Thoracic aorta (tissue), 2 donors: ENCODE measurements at regions not wholly inside any gene's neighbourhood (a gene's known extent, or its start where the extent isn't known, plus 50 kb on each side); places are given as distances from the start of the nearest gene placed in this dataset.

ENCODE experiments used
- ATAC-seq: fragments of 150-250 bp; one replicate; pipeline ENCODE4 v1.8.0; 2017; ENCODE audit warnings: low read depth; ENCODE audit not compliant: insufficient number of reproducible peaks, low FRiP score
- DNase-seq: peaks from one replicate; pipeline ENCODE4 v3.0.0-alpha.2; 2020; ENCODE audit warnings: low spot score
- H3K27ac ChIP-seq, 2 donors: fragments of 200-600 bp; sonication (generic); 1 replicate in 1 of 2; 2 replicates in 1 of 2; pipeline ENCODE4 v1.5.1; 2016; ENCODE audit warnings: mild to moderate bottlenecking in 2 of 2, moderate library complexity in 2 of 2
- H3K27me3 ChIP-seq: fragments of 200-600 bp; sonication (generic); replicated peaks from 2 replicates; pipeline ENCODE4 v1.6.0; 2016; ENCODE audit warnings: mild to moderate bottlenecking; ENCODE audit not compliant: insufficient read depth
- H3K36me3 ChIP-seq: fragments of 200-600 bp; sonication (generic); one replicate; pipeline ENCODE4 v1.5.1; 2016
- H3K4me1 ChIP-seq, 2 donors: fragments of 200-600 bp; sonication (generic); 1 replicate in 1 of 2; 2 replicates in 1 of 2; pipeline versions ENCODE4 v1.5.1 to v1.6.0; 2016; ENCODE audit warnings: low read depth in 2 of 2, mild to moderate bottlenecking in 1 of 2; ENCODE audit not compliant: control insufficient read depth in 1 of 2
- H3K4me3 ChIP-seq: fragments of 200-600 bp; sonication (generic); 2 replicates; pipeline ENCODE4 v1.5.1; 2016; ENCODE audit warnings: mild to moderate bottlenecking
- H3K9me3 ChIP-seq: fragments of 200-600 bp; sonication (generic); 2 replicates; pipeline ENCODE4 v1.5.1; 2016
- CTCF ChIP-seq: fragments of 200-600 bp; sonication (generic); IDR thresholded peaks from one replicate; pipeline ENCODE4 v1.5.1; 2019; ENCODE audit warnings: antibody characterized with exemption

DNA sequence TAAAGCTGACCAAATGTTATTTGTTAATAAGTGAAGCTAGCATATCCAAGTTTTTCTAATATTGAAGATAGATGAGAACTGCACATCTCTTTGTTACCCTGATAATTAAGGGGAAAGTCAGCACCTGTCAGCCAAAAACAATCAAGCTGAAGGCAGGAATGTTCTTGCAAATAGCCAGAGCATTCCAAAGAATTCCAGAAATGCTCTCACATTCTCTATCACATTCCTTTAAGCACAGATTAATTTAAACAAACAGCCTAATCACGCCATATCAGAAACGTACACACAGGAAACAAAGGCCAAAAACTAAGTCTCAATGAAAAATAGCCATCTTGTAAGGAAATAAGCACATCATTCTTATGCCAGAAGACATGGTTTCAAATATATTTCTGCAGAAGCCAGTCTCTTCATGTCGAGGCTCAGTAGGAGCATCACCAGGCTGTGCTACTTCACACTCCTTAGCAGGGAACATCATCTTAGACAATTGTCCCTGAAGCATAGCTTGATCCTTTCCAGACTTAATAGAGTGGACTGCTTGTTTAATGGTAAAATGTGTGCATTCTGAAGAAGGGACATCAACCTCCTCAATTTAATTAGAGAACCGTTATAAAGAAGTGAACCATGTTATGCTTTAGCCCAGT, 252.9 kb upstream of the TTC29 start:
- ATAC-seq (no peak), DNase-seq (no peak)
- Histone ChIP-seq H3K27me3 (no peaks in the 10 kb centered on the region), H3K9me3 (no peaks in the 10 kb centered on the region), H3K4me1 (peaks cover 0 to 9% of the 10 kb centered on the region in 2 donors), H3K36me3 (no peaks in the 10 kb centered on the region), H3K4me3 (no peak overlapping the region), H3K27ac (no peak overlapping the region)
- TF ChIP-seq CTCF, result no peak

DNA sequence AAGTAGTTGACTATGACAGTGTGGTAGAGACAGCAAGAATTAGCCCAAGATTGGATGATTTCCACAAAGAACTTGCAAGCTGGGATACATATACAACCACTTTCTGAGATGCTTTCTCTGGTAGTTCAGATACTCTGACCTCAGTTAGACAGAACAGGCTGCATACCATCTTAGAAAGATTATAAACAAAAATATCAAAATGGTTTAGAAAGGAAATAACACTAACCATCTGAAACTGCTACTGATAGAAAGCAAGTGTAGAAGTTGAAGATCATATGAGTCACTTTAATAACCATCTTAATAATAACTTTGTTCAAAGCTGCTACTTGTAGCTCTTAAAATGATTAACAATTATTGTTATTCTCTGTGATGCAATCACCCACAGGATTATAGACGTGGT, 255.4 kb upstream of the TTC29 start:
- H3K27me3 ChIP-seq, result no peaks in the 10 kb centered on the region
- ATAC-seq (no peak), DNase-seq (no peak)
- H3K27ac ChIP-seq, result no peak overlapping the region
- H3K9me3 ChIP-seq, result no peaks in the 10 kb centered on the region
- TF ChIP-seq CTCF, result no peak
- no peaks in the 10 kb centered on the region for H3K36me3 ChIP-seq
- no peaks in the 10 kb centered on the region for H3K4me1 ChIP-seq
- no peak overlapping the region for H3K4me3 ChIP-seq

- H3K4me1 ChIP-seq, result no peaks in the 10 kb centered on the region
- no peak for DNase-seq
- no peak for TF ChIP-seq CTCF
- H3K27ac ChIP-seq, result no peak overlapping the region
- H3K27me3 ChIP-seq, result no peaks in the 10 kb centered on the region
- no peak for ATAC-seq
- H3K9me3 ChIP-seq, result no peaks in the 10 kb centered on the region
- H3K36me3 ChIP-seq, result no peaks in the 10 kb centered on the region
- no peak overlapping the region for H3K4me3 ChIP-seq
These were observed 261.1 kb upstream of the TTC29 start for GRCh38 chr4:147206807-147207206.

DNA sequence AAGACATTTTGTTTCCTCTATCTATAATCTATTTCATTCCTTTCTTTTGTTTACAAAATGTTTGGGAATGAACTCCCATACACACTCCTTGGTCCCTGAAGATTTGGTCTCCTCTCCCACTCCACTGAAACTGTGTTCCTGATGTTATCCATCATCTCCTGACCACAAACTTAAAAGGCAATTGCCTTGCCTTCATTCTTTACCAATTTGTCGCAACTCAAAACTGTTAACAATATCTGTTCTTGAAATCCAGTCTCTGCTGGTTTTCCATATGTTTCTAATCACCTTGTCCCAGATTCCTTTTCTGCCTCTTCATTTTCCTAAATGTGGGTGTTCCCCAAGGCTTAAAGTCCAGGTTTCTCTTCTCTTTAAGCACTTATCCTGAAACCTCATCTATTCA, 262.2 kb upstream of the TTC29 start:
- ATAC-seq, result no peak
- Histone ChIP-seq H3K9me3 (no peaks in the 10 kb centered on the region), H3K27ac (no peak overlapping the region), H3K4me1 (no peaks in the 10 kb centered on the region), H3K4me3 (no peak overlapping the region), H3K27me3 (no peaks in the 10 kb centered on the region), H3K36me3 (no peaks in the 10 kb centered on the region)
- no peak for TF ChIP-seq CTCF
- DNase-seq, result no peak

DNA sequence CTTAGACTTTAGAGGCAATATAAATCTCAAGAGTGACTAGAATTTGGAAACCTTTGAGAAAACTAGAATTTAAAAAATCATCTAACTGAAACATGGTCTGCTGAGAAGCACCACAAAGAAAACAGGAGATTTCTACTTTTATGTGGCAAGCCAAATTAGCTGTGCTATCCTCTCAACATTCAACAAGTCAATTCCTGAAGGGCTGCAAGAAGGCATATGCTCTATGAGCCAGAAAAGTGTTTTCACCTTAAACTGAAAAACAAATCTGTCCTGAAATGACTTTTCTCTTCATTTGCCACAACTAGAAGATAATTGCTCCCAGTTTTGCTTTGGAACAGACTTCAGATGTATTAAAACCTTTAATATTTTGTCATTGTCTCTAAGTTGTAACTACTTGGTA, 263.2 kb upstream of the EDNRA start:
- H3K36me3 ChIP-seq, result no peaks in the 10 kb centered on the region
- H3K4me3 ChIP-seq, result no peak overlapping the region

More for the DNA sequence above, 263.2 kb upstream of the EDNRA start:
- ATAC-seq (no peak), DNase-seq (no peak)
- no peak overlapping the region for H3K27ac ChIP-seq
- no peaks in the 10 kb centered on the region for H3K27me3 ChIP-seq
- no peaks in the 10 kb centered on the region for H3K9me3 ChIP-seq
- TF ChIP-seq CTCF, result no peak
- H3K4me1 ChIP-seq, result peaks cover 7 to 17% of the 10 kb centered on the region in 2 donors
